Glutamatergic neuron (in vitro differentiated cells): ENCODE measurements at regions not wholly inside any gene's neighbourhood (a gene's known extent, or its start where the extent isn't known, plus 50 kb on each side); places are given as distances from the start of the nearest gene placed in this dataset.

Experiments used
- DNase-seq: peaks from one replicate; pipeline ENCODE4 v3.0.0; 2022
- H3K27ac Mint-ChIP-seq: one replicate; pipeline ENCODE4 v1.8.0; 2020; ENCODE audit warnings: mild to moderate bottlenecking, mixed read lengths, inconsistent platforms; ENCODE audit not compliant: unreplicated experiment
- H3K27me3 Mint-ChIP-seq: one replicate; pipeline ENCODE4 v1.8.0; 2020; ENCODE audit warnings: mild to moderate bottlenecking, moderate library complexity, mixed read lengths, inconsistent platforms; ENCODE audit not compliant: unreplicated experiment
- H3K36me3 Mint-ChIP-seq: one replicate; pipeline ENCODE4 v1.8.0; 2020; ENCODE audit warnings: mild to moderate bottlenecking, mixed read lengths, inconsistent platforms; ENCODE audit not compliant: unreplicated experiment
- H3K4me1 Mint-ChIP-seq: one replicate; pipeline ENCODE4 v1.8.0; 2020; ENCODE audit warnings: mild to moderate bottlenecking, low read depth, mixed read lengths, inconsistent platforms; ENCODE audit not compliant: unreplicated experiment
- H3K4me3 Mint-ChIP-seq: one replicate; pipeline ENCODE4 v1.8.0; 2020; ENCODE audit warnings: mild to moderate bottlenecking, mixed read lengths, inconsistent platforms; ENCODE audit not compliant: unreplicated experiment
- H3K9me3 Mint-ChIP-seq: one replicate; pipeline ENCODE4 v1.8.0; 2020; ENCODE audit warnings: mild to moderate bottlenecking, moderate library complexity, mixed read lengths, inconsistent platforms; ENCODE audit not compliant: unreplicated experiment
- TF ChIP-seq, protein P1 (sequence below): fragments of 200-600 bp; sonication (generic); IDR thresholded peaks from one replicate; pipeline ENCODE4 v1.5.0; 2021; ENCODE audit not compliant: partially characterized antibody, unreplicated experiment

DNA sequence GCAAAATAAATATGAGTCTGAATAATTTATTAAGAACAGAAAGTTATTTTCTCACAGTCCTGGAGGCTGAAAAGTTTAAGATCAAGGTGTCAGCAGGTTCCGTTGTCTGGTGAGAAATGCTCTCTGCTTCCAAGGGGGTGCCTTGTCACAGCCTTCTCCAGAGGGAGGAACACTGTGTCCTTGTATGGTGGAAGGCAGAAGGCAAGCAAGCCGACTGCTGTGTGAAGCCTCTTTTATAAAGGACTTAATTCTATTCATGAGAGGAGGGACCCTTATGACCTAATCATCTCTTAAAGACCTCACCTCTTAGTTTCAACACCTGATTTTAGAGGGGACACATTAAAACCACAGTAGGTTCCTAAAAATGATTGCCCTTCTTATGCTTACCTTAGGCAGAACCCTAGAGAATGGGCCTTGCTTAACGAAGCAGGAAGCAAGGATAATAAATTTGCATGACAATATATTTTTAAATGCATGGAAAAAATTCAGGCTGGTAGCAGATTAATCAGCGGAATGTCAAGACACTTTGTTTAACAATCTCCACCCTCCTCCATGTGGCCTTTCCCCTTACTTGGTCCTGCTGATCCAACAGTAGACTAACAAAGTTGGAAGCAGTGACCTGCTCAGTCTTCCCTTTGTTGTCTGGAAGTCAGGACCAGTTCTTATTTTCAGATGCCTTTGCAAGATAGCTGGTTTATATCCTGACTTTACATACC, 154.9 kb downstream of the DYRK2 start:
- Mint-ChIP-seq H3K4me3 (no peak overlapping the region), H3K27me3 (no peaks in the 10 kb centered on the region), H3K9me3 (no peaks in the 10 kb centered on the region), H3K36me3 (no peaks in the 10 kb centered on the region), H3K27ac (no peak overlapping the region), H3K4me1 (no peaks in the 10 kb centered on the region)
- DNase-seq, result no peak
- TF ChIP-seq, protein P1, sequence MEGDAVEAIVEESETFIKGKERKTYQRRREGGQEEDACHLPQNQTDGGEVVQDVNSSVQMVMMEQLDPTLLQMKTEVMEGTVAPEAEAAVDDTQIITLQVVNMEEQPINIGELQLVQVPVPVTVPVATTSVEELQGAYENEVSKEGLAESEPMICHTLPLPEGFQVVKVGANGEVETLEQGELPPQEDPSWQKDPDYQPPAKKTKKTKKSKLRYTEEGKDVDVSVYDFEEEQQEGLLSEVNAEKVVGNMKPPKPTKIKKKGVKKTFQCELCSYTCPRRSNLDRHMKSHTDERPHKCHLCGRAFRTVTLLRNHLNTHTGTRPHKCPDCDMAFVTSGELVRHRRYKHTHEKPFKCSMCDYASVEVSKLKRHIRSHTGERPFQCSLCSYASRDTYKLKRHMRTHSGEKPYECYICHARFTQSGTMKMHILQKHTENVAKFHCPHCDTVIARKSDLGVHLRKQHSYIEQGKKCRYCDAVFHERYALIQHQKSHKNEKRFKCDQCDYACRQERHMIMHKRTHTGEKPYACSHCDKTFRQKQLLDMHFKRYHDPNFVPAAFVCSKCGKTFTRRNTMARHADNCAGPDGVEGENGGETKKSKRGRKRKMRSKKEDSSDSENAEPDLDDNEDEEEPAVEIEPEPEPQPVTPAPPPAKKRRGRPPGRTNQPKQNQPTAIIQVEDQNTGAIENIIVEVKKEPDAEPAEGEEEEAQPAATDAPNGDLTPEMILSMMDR, result no peak

DNA sequence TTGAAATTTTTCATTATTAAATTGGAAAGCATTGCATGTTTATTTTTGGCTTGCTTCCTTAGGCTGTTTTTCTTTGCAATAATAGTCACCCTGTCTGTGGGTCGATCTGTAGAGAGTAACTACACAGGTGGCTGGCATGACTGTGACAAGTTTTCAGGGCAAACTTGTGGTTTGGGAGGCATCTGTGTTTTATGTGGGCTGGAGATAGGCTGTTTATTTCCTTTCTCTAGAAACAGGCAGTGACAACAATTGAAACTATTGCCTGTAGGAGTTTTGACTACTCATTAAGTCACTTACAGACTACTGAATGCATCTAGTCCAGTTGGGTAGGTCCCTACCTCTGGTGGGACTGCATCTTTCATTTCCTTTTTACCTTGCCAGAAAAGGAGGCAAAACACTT, 155.6 kb downstream of the DYRK2 start:
- no peaks in the 10 kb centered on the region for H3K27me3 Mint-ChIP-seq
- no peaks in the 10 kb centered on the region for H3K4me1 Mint-ChIP-seq
- H3K9me3 Mint-ChIP-seq, result no peaks in the 10 kb centered on the region
- TF ChIP-seq, protein P1, result no peak
- DNase-seq, result no peak
- H3K36me3 Mint-ChIP-seq, result no peaks in the 10 kb centered on the region
- no peak overlapping the region for H3K27ac Mint-ChIP-seq
- H3K4me3 Mint-ChIP-seq, result no peak overlapping the region

DNA sequence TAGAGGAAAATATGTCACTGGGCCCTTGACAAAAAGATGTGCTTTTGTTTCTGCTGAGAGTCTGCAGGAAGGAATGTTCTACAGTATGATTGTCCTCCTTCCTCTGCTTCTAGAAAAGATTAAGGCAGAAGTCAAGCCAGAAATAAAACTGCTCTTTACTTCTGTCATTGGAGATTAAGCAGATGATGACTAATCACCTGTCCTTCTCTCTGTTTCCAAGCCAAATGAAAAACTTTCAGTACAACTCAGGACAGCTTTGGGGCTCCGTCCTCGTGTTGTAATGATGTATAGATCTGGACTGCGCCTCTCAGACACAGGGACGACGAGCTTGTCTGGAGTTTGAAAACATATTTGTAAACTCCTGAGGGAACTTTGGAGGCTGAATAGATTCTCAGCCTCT, 159.3 kb downstream of the DYRK2 start:
- no peaks in the 10 kb centered on the region for H3K27me3 Mint-ChIP-seq
- no peaks in the 10 kb centered on the region for H3K9me3 Mint-ChIP-seq
- no peak overlapping the region for H3K4me3 Mint-ChIP-seq
- no peak for DNase-seq
- no peaks in the 10 kb centered on the region for H3K4me1 Mint-ChIP-seq
- no peaks in the 10 kb centered on the region for H3K36me3 Mint-ChIP-seq
- no peak overlapping the region for H3K27ac Mint-ChIP-seq
- TF ChIP-seq, protein P1, result no peak

DNA sequence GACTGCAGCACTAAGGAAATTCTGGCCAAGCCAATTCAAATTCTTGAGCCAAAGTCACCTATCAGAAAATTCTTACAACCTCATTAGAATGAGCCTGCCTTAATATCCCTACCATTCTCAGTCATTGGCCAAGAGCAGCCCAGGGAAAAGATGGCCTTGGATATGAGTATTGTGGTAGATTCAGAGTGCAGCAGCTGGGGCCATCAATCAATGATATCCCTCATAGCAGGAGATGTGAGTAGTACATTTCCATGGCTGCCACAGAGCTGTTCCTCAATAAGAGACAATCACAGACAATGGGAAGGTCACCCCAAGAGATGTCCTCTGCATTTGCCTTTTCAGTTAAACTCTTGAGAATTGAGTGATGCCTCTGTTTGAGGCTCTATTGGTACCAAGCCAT, 161.6 kb downstream of the DYRK2 start:
- no peaks in the 10 kb centered on the region for H3K27me3 Mint-ChIP-seq
- TF ChIP-seq, protein P1, result no peak
- H3K4me3 Mint-ChIP-seq, result no peak overlapping the region

DNA sequence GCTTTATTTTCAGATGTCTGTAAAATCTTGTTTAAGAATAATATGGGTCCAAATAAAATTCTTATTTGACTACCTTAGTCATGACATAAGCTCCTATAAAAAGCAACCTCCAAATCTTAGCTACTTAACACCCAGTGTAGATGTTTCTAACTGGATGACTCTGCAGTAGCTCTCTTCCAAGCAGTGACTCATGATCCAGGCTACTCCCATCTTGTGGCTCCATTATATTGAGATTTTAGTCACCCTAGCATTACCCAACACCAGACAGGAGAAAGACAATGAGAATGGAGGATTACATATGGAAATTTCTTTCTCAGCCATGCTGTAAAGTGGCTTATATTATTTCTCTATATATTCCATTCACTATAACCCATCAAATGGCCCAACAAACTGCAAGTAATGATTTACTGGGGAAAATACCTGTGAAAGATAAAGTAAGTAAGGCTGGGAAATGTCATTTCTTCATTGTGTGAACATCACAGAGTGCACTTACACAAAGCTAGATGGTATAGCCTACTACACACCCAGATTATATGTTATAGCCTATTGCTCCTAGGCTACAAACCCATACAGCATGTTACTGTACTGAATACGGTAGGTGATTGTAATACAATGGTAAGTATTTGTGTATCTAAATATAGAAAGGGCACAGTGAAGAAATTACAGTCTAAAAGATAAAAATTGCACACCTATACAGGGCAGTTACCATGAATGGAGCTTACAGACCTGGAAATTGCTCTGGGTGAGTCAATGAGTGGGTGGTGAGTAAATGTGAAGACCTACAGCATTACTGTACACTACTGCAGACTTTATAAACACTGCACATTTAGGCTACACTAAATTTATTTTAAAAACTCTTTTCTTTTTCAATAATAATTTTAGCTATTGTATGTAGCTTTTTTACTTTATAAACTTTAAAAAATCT, 163.2 kb downstream of the DYRK2 start:
- H3K27me3 Mint-ChIP-seq, result no peaks in the 10 kb centered on the region
- no peaks in the 10 kb centered on the region for H3K4me1 Mint-ChIP-seq
- no peak for DNase-seq
- H3K36me3 Mint-ChIP-seq, result peaks cover 5% of the 10 kb centered on the region
- TF ChIP-seq, protein P1, result no peak
- no peak overlapping the region for H3K4me3 Mint-ChIP-seq
- H3K9me3 Mint-ChIP-seq, result no peaks in the 10 kb centered on the region
- no peak overlapping the region for H3K27ac Mint-ChIP-seq

More for the DNA sequence above, 161.6 kb downstream of the DYRK2 start:
- no peak overlapping the region for H3K27ac Mint-ChIP-seq
- H3K4me1 Mint-ChIP-seq, result no peaks in the 10 kb centered on the region
- no peaks in the 10 kb centered on the region for H3K36me3 Mint-ChIP-seq
- DNase-seq, result no peak
- no peaks in the 10 kb centered on the region for H3K9me3 Mint-ChIP-seq
